ENCODE measurements at regions not wholly inside any gene's neighbourhood (a gene's known extent, or its start where the extent isn't known, plus 50 kb on each side); places are given as distances from the start of the nearest gene placed in this dataset.

DNA sequence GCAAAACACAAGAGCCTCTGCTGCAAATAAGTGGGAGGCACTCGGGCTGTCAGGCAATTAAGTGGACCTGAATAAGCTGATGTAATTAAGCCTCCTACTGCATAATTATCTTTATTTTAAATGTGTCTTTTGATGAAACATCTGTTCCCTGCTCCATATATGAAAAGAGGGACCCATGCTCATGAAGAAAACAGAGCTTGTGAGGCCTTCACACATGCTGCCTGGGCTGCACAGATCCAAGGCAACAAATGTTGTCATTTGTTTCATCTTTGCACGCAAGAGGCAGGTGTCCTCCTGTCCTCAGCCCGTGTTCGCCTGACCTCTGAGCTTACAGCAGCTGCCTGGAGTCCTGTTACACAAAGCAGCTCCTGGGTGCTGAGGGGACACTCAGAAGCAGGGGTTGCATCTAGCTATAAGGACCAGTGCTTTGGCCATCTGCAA lies 381.1 kb downstream of the ZNF608 start:
- Histone ChIP-seq H3K27ac (ENCODE audit: low read depth, low read length) (no peak overlapping the region), H3K4me1 (ENCODE audit: insufficient read depth, low read length) (no peaks in the 10 kb centered on the region), H3K4me2 (ENCODE audit: insufficient read depth, low read length) (no peak overlapping the region), H3K4me3 (ENCODE audit: insufficient read depth, low read length) (no peak overlapping the region), H3K36me3 (ENCODE audit: insufficient read depth, low read length) (no peaks in the 10 kb centered on the region), H2AFZ (ENCODE audit: low read length) (no peak overlapping the region), H3K27me3 (ENCODE audit: insufficient read depth, low read length) (no peaks in the 10 kb centered on the region), H3K9me3 (ENCODE audit: low read depth, low read length) (no peaks in the 10 kb centered on the region), H3K79me2 (ENCODE audit: insufficient read depth, low read length) (no peaks in the 10 kb centered on the region), H4K20me1 (ENCODE audit: insufficient read depth, low read length) (no peaks in the 10 kb centered on the region)
- TF ChIP-seq, protein P1, sequence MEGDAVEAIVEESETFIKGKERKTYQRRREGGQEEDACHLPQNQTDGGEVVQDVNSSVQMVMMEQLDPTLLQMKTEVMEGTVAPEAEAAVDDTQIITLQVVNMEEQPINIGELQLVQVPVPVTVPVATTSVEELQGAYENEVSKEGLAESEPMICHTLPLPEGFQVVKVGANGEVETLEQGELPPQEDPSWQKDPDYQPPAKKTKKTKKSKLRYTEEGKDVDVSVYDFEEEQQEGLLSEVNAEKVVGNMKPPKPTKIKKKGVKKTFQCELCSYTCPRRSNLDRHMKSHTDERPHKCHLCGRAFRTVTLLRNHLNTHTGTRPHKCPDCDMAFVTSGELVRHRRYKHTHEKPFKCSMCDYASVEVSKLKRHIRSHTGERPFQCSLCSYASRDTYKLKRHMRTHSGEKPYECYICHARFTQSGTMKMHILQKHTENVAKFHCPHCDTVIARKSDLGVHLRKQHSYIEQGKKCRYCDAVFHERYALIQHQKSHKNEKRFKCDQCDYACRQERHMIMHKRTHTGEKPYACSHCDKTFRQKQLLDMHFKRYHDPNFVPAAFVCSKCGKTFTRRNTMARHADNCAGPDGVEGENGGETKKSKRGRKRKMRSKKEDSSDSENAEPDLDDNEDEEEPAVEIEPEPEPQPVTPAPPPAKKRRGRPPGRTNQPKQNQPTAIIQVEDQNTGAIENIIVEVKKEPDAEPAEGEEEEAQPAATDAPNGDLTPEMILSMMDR (IDR thresholded peaks at IDR 0.05; ENCODE audit: extremely low read depth, low read depth, low read length): no peak
- no peak for DNase-seq (ENCODE audit: insufficient read length, low spot score, missing footprints)

GRCh38 chr5:124355928-124356327 lies 390.5 kb downstream of the ZNF608 start:
- no peaks in the 10 kb centered on the region for H3K27me3 ChIP-seq (ENCODE audit: insufficient read depth, low read length)
- H3K36me3 ChIP-seq (ENCODE audit: insufficient read depth, low read length): no peaks in the 10 kb centered on the region
- TF ChIP-seq, protein P1 (IDR thresholded peaks at IDR 0.05; ENCODE audit: extremely low read depth, low read depth, low read length): no peak
- no peak overlapping the region for H3K27ac ChIP-seq (ENCODE audit: low read depth, low read length)
- H3K4me1 ChIP-seq (ENCODE audit: insufficient read depth, low read length): no peaks in the 10 kb centered on the region
- H4K20me1 ChIP-seq (ENCODE audit: insufficient read depth, low read length): no peaks in the 10 kb centered on the region
- DNase-seq (ENCODE audit: insufficient read length, low spot score, missing footprints): no peak
- H3K9me3 ChIP-seq (ENCODE audit: low read depth, low read length): no peaks in the 10 kb centered on the region
- H3K4me3 ChIP-seq (ENCODE audit: insufficient read depth, low read length): no peak overlapping the region
- H2AFZ ChIP-seq (ENCODE audit: low read length): no peak overlapping the region
- no peak overlapping the region for H3K4me2 ChIP-seq (ENCODE audit: insufficient read depth, low read length)
- H3K79me2 ChIP-seq (ENCODE audit: insufficient read depth, low read length): no peaks in the 10 kb centered on the region

DNA sequence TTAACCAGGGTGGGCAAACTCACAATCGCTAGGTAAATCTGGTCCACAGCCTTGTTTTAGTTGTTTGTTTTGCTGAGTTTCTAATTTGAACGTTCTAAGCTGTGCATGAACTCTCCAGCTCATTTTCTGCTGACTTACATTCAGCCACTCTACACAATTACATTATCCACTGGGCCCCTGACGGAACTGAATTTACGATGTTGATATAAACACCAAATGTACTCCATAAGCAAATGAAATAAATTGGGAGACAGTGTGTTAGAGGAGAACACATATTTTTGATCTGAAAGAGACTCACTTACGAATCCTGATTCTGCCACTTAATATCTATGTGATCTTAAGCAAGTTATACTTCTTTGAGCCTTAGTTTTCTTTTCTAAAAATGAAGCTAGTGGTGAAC lies 393.4 kb downstream of the ZNF608 start:
- no peak overlapping the region for H3K27ac ChIP-seq (ENCODE audit: low read depth, low read length)
- H3K4me2 ChIP-seq (ENCODE audit: insufficient read depth, low read length): no peak overlapping the region
- TF ChIP-seq, protein P1 (IDR thresholded peaks at IDR 0.05; ENCODE audit: extremely low read depth, low read depth, low read length): no peak
- H3K4me3 ChIP-seq (ENCODE audit: insufficient read depth, low read length): no peak overlapping the region
- no peaks in the 10 kb centered on the region for H4K20me1 ChIP-seq (ENCODE audit: insufficient read depth, low read length)
- no peaks in the 10 kb centered on the region for H3K9me3 ChIP-seq (ENCODE audit: low read depth, low read length)
- H2AFZ ChIP-seq (ENCODE audit: low read length): no peak overlapping the region
- H3K79me2 ChIP-seq (ENCODE audit: insufficient read depth, low read length): no peaks in the 10 kb centered on the region
- no peaks in the 10 kb centered on the region for H3K4me1 ChIP-seq (ENCODE audit: insufficient read depth, low read length)
- no peak for DNase-seq (ENCODE audit: insufficient read length, low spot score, missing footprints)
- no peaks in the 10 kb centered on the region for H3K36me3 ChIP-seq (ENCODE audit: insufficient read depth, low read length)
- no peaks in the 10 kb centered on the region for H3K27me3 ChIP-seq (ENCODE audit: insufficient read depth, low read length)

- no peak overlapping the region for H2AFZ ChIP-seq (ENCODE audit: low read length)
- no peaks in the 10 kb centered on the region for H3K4me1 ChIP-seq (ENCODE audit: insufficient read depth, low read length)
- no peak for DNase-seq (ENCODE audit: insufficient read length, low spot score, missing footprints)
- H3K4me3 ChIP-seq (ENCODE audit: insufficient read depth, low read length): no peak overlapping the region
- H3K9me3 ChIP-seq (ENCODE audit: low read depth, low read length): no peaks in the 10 kb centered on the region
- H4K20me1 ChIP-seq (ENCODE audit: insufficient read depth, low read length): no peaks in the 10 kb centered on the region
- TF ChIP-seq, protein P1 (IDR thresholded peaks at IDR 0.05; ENCODE audit: extremely low read depth, low read depth, low read length): no peak
- no peaks in the 10 kb centered on the region for H3K79me2 ChIP-seq (ENCODE audit: insufficient read depth, low read length)
- no peak overlapping the region for H3K27ac ChIP-seq (ENCODE audit: low read depth, low read length)
- no peaks in the 10 kb centered on the region for H3K36me3 ChIP-seq (ENCODE audit: insufficient read depth, low read length)
- peaks cover 2% of the 10 kb centered on the region for H3K27me3 ChIP-seq (ENCODE audit: insufficient read depth, low read length)
- H3K4me2 ChIP-seq (ENCODE audit: insufficient read depth, low read length): no peak overlapping the region
These were observed 394.1 kb downstream of the ZNF608 start for GRCh38 chr5:124352312-124352711.
